22Rv1 (cell line): ENCODE measurements at regions not wholly inside any gene's neighbourhood (a gene's known extent, or its start where the extent isn't known, plus 50 kb on each side); places are given as distances from the start of the nearest gene placed in this dataset.

ENCODE experiments used
- H3K27ac ChIP-seq: fragments of 450-650 bp; 2 replicates; pipeline ENCODE4 v1.5.1; 2017
- CTCF ChIP-seq: fragments of 450-650 bp; IDR thresholded peaks from 2 replicates; pipeline ENCODE4 v1.5.1; 2017; ENCODE audit warnings: mild to moderate bottlenecking
- ZFX ChIP-seq: fragments of 450-650 bp; IDR thresholded peaks from 2 replicates; pipeline ENCODE4 v1.6.1; 2017; ENCODE audit warnings: antibody characterized with exemption, borderline replicate concordance

- H3K27ac ChIP-seq: no peak overlapping the region
- TF ChIP-seq ZFX: no peak
- no peak for TF ChIP-seq CTCF
Measured at GRCh38 chr14:87838931-87839330, 154.1 kb downstream of the GALC start.

- TF ChIP-seq ZFX: no peak
- TF ChIP-seq CTCF: no peak
- H3K27ac ChIP-seq: no peak overlapping the region
Measured at GRCh38 chr14:87837296-87837695, 155.7 kb downstream of the GALC start.

- no peak for TF ChIP-seq CTCF
- no peak for TF ChIP-seq ZFX
- H3K27ac ChIP-seq: no peak overlapping the region
Measured at GRCh38 chr14:87834594-87834993, 158.4 kb downstream of the GALC start.

- TF ChIP-seq ZFX (no peak), CTCF (no peak)
- no peak overlapping the region for H3K27ac ChIP-seq
Measured at GRCh38 chr14:87833026-87833425, 160.0 kb downstream of the GALC start.

GRCh38 chr14:87830443-87831096 is 162.4 kb downstream of the GALC start:
- no peak for TF ChIP-seq ZFX
- no peak for TF ChIP-seq CTCF

GRCh38 chr14:87829543-87829942 is 163.4 kb downstream of the GALC start:
- H3K27ac ChIP-seq: no peak overlapping the region
- TF ChIP-seq ZFX: no peak

More at GRCh38 chr14:87830443-87831096, 162.4 kb downstream of the GALC start:
- no peak overlapping the region for H3K27ac ChIP-seq

GRCh38 chr14:87824266-87824665 is 168.7 kb downstream of the GALC start:
- no peak overlapping the region for H3K27ac ChIP-seq
- TF ChIP-seq ZFX: no peak
- no peak for TF ChIP-seq CTCF

GRCh38 chr14:87816416-87816815 is 176.6 kb downstream of the GALC start:
- TF ChIP-seq ZFX (no peak), CTCF (no peak)

More at GRCh38 chr14:87816416-87816815, 176.6 kb downstream of the GALC start:
- no peak overlapping the region for H3K27ac ChIP-seq
